Caco-2 (cell line): ENCODE measurements at regions not wholly inside any gene's neighbourhood (a gene's known extent, or its start where the extent isn't known, plus 50 kb on each side); places are given as distances from the start of the nearest gene placed in this dataset.

Experiments
- BruUV-seq: library from RNA; stranded (reverse); fragments of 400-500 nt; replicated peaks from 2 replicates; lab custom pipeline; 2021; lab: Mats Ljungman, UMichigan
- CTCF ChIA-PET: fragments of 300-600 bp; sonication (Branson Sonifier 250); formaldehyde crosslinking; loops from one replicate; lab custom pipeline; 2022; ENCODE audit warnings: antibody characterized with exemption; lab: Charles Lee
- POLR2A ChIA-PET: fragments of 300-600 bp; sonication (Branson Sonifier 250); formaldehyde crosslinking; loops from one replicate; lab custom pipeline; 2022; ENCODE audit warnings: antibody characterized with exemption; lab: Charles Lee
- DNase-seq, 2 experiments: peaks; one replicate each; pipeline versions ENCODE4 v3.0.0 to v3.0.0-alpha.2; 2020 to 2022
- H3K27me3 ChIP-seq: replicated peaks from 2 replicates; pipeline ENCODE4 v1.6.0; 2011; ENCODE audit warnings: low read length; ENCODE audit not compliant: control insufficient read depth, insufficient read depth
- H3K36me3 ChIP-seq: 2 replicates; pipeline ENCODE4 v1.5.1; 2011; ENCODE audit warnings: low read length; ENCODE audit not compliant: control insufficient read depth, insufficient read depth
- H3K4me1 ChIP-seq: fragments of 250-450 bp; sonication (Bioruptor Pico); 2 replicates; pipeline ENCODE4 v1.5.1; 2020; ENCODE audit warnings: mild to moderate bottlenecking
- H3K4me3 ChIP-seq: 2 replicates; pipeline ENCODE4 v1.5.1; 2011; ENCODE audit warnings: low read depth, mild to moderate bottlenecking, control low read depth, low read length
- H3K9me3 ChIP-seq: fragments of 250-450 bp; sonication (Bioruptor Pico); 2 replicates; pipeline ENCODE4 v1.5.1; 2020; ENCODE audit warnings: mild to moderate bottlenecking, moderate library complexity
- H3K27ac Mint-ChIP-seq: one replicate; pipeline ENCODE4 v1.8.0; 2022; ENCODE audit warnings: mixed read lengths; ENCODE audit not compliant: unreplicated experiment
- H3K27me3 Mint-ChIP-seq: one replicate; pipeline ENCODE4 v1.8.0; 2022; ENCODE audit warnings: mixed read lengths; ENCODE audit not compliant: insufficient read depth, unreplicated experiment
- H3K36me3 Mint-ChIP-seq: one replicate; pipeline ENCODE4 v1.8.0; 2022; ENCODE audit warnings: mild to moderate bottlenecking, mixed read lengths; ENCODE audit not compliant: insufficient read depth, unreplicated experiment
- H3K4me1 Mint-ChIP-seq: one replicate; pipeline ENCODE4 v1.8.0; 2022; ENCODE audit warnings: low read depth, mixed read lengths; ENCODE audit not compliant: unreplicated experiment
- H3K4me3 Mint-ChIP-seq: one replicate; pipeline ENCODE4 v1.8.0; 2022; ENCODE audit warnings: mild to moderate bottlenecking, moderate library complexity, mixed read lengths; ENCODE audit not compliant: unreplicated experiment
- H3K9me3 Mint-ChIP-seq: one replicate; pipeline ENCODE4 v1.8.0; 2022; ENCODE audit warnings: mixed read lengths; ENCODE audit not compliant: unreplicated experiment
- intact Hi-C: fragments of 100-400 bp; cut with micrococcal nuclease; formaldehyde crosslinking; loops from one replicate; pipeline ENCODE4 v1.10.0; 2022; ENCODE audit not compliant: unreplicated experiment
- TF ChIP-seq, protein P1 (sequence below), 2 experiments: fragments of 200-600 bp in 1 of 2; IDR thresholded peaks; 1 replicate in 1 of 2; 2 replicates in 1 of 2; pipeline versions ENCODE4 v1.5.1 to v1.8.0; 2011 to 2022; ENCODE audit warnings: antibody characterized with exemption in 1 of 2, control low read depth in 1 of 2, inconsistent platforms in 1 of 2, low read depth in 1 of 2, low read length in 1 of 2, mild to moderate bottlenecking in 1 of 2, moderate library complexity in 1 of 2; ENCODE audit not compliant: insufficient read depth in 1 of 2, severe bottlenecking in 1 of 2, unreplicated experiment in 1 of 2

DNA sequence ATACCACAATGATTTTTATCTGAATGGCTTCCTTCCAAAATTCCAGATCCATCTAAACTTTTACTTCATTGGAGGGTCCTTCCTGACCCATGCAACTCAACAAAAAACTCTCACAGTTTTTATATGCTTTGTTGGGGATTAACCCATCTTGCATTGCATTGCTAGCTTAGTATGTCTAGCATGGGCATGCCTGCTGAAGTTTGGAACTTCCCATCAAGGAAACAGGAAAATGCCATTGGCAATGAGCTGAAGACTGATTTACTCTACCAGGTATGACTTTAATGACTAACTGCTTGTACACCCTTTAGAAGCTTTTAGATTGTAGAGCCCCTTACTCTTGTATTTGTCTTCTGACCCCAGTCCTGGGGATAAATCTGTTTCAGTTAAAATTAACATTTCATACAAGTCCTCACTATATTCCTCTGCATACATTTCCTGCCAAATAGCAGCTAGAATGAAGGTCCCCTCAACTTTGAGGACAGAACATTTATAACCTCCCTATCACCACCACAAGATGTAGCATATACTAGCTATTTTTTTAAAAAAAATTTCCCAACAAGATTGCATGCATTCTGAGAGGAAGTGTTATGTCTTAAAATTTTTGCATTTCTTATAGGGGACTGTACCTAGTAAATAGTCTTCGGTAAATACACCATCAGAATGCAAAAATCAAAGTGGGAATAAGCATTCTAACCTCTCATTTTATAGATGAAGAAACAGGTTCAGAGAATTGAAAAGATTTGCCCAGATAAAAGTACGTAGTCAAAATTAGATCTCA, 52.5 kb upstream of the ATXN3L start:
- intact Hi-C loops: no loop called here
- H3K4me3 Mint-ChIP-seq: no peak overlapping the region
- no peaks in the 10 kb centered on the region for H3K36me3 Mint-ChIP-seq
- H3K27ac Mint-ChIP-seq: no peak overlapping the region
- no peak for DNase-seq
- no peaks in the 10 kb centered on the region for H3K9me3 Mint-ChIP-seq
- Histone ChIP-seq H3K27me3 (no peaks in the 10 kb centered on the region), H3K4me3 (no peak overlapping the region), H3K9me3 (no peaks in the 10 kb centered on the region), H3K4me1 (no peaks in the 10 kb centered on the region), H3K36me3 (no peaks in the 10 kb centered on the region)
- no TSS peak for BruUV-seq
- TF ChIP-seq, protein P1, sequence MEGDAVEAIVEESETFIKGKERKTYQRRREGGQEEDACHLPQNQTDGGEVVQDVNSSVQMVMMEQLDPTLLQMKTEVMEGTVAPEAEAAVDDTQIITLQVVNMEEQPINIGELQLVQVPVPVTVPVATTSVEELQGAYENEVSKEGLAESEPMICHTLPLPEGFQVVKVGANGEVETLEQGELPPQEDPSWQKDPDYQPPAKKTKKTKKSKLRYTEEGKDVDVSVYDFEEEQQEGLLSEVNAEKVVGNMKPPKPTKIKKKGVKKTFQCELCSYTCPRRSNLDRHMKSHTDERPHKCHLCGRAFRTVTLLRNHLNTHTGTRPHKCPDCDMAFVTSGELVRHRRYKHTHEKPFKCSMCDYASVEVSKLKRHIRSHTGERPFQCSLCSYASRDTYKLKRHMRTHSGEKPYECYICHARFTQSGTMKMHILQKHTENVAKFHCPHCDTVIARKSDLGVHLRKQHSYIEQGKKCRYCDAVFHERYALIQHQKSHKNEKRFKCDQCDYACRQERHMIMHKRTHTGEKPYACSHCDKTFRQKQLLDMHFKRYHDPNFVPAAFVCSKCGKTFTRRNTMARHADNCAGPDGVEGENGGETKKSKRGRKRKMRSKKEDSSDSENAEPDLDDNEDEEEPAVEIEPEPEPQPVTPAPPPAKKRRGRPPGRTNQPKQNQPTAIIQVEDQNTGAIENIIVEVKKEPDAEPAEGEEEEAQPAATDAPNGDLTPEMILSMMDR (IDR thresholded peaks at IDR 0.05; ENCODE audit: insufficient read depth in 1 of 2, low read depth in 1 of 2, low read length in 1 of 2, severe bottlenecking in 1 of 2, unreplicated experiment in 1 of 2): no peak
- ChIA-PET POLR2A (no interaction called here), CTCF (no interaction called here)
- H3K4me1 Mint-ChIP-seq: no peaks in the 10 kb centered on the region
- H3K27me3 Mint-ChIP-seq: no peaks in the 10 kb centered on the region

DNA sequence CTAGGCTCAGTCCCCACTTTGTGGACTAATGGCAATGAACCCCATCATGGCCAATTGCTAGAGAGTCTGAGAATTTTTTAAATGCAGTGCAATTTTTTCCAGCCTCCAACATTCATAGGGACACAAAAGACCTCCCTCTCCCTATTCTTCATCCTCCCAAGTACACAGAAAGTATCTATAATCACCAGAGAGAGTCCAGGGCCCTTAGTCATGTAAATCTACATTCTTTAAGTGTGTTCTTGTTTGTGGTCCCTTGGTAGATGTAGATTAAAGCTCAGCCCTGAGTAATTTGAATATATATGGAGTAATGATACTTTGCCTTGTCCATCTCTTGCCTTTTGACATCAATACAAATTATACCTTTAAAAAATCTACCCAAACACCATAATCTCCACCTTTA, 51.3 kb upstream of the ATXN3L start:
- intact Hi-C loops: no loop called here
- no peaks in the 10 kb centered on the region for H3K27me3 Mint-ChIP-seq
- H3K36me3 ChIP-seq: no peaks in the 10 kb centered on the region
- H3K4me3 Mint-ChIP-seq: no peak overlapping the region
- H3K36me3 Mint-ChIP-seq: no peaks in the 10 kb centered on the region
- no peak overlapping the region for H3K27ac Mint-ChIP-seq
- H3K4me1 Mint-ChIP-seq: no peaks in the 10 kb centered on the region
- DNase-seq: no peak
- TF ChIP-seq, protein P1 (IDR thresholded peaks at IDR 0.05; ENCODE audit: insufficient read depth in 1 of 2, low read depth in 1 of 2, low read length in 1 of 2, severe bottlenecking in 1 of 2, unreplicated experiment in 1 of 2): no peak
- no peaks in the 10 kb centered on the region for H3K4me1 ChIP-seq
- H3K9me3 ChIP-seq: no peaks in the 10 kb centered on the region
- no peaks in the 10 kb centered on the region for H3K9me3 Mint-ChIP-seq
- POLR2A ChIA-PET: no interaction called here
- H3K27me3 ChIP-seq: no peaks in the 10 kb centered on the region
- CTCF ChIA-PET: no interaction called here
- no TSS peak for BruUV-seq
- no peak overlapping the region for H3K4me3 ChIP-seq

GRCh38 chrX:13370713-13371112, 50.9 kb upstream of the ATXN3L start:
- Histone ChIP-seq H3K4me3 (no peak overlapping the region), H3K4me1 (no peaks in the 10 kb centered on the region), H3K9me3 (no peaks in the 10 kb centered on the region), H3K36me3 (no peaks in the 10 kb centered on the region), H3K27me3 (no peaks in the 10 kb centered on the region)
- no peak for DNase-seq
- ChIA-PET CTCF (no interaction called here), POLR2A (no interaction called here)
- intact Hi-C loops: no loop called here
- TF ChIP-seq, protein P1 (IDR thresholded peaks at IDR 0.05; ENCODE audit: insufficient read depth in 1 of 2, low read depth in 1 of 2, low read length in 1 of 2, severe bottlenecking in 1 of 2, unreplicated experiment in 1 of 2): no peak
- Mint-ChIP-seq H3K27ac (no peak overlapping the region), H3K36me3 (no peaks in the 10 kb centered on the region), H3K9me3 (no peaks in the 10 kb centered on the region), H3K27me3 (no peaks in the 10 kb centered on the region), H3K4me3 (no peak overlapping the region), H3K4me1 (no peaks in the 10 kb centered on the region)
- no TSS peak for BruUV-seq
